ENCODE measurements at regions not wholly inside any gene's neighbourhood (a gene's known extent, or its start where the extent isn't known, plus 50 kb on each side); places are given as distances from the start of the nearest gene placed in this dataset.

DNA sequence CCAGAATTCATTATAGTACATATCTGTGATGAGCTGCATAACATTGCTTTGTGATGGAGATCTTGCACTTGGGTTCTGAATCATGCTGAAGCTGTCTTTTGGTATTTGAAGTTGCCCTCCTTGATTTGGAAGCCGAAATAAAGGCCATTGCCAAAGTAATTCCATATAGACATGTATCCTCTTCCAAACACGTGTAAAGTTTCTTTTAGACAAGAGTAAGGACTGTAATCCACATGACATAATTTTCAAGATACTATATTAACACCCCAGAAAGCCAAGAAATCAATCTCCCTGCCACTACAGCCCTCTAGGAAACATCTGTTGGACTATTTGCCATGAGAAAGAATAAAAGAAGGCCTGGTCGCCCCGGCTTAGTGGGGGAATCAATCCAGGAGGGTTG lies 754.2 kb downstream of the FGF9 start:
- no peak for ATAC-seq
- no peak for DNase-seq (ENCODE audit: low read depth, low spot score)
- CTCF ChIA-PET, result no interaction called here

More for the DNA sequence above, 754.2 kb downstream of the FGF9 start:
- Histone ChIP-seq H3K27me3 (ENCODE audit: insufficient read depth, low read length) (no peaks in the 10 kb centered on the region), H3K79me2 (ENCODE audit: insufficient read depth, low read length) (no peaks in the 10 kb centered on the region), H3K4me3 (replicated peaks in 1 of 2; ENCODE audit: low read depth in 1 of 2, low read length in 2 of 2) (no peak overlapping the region), H3K4me1 (ENCODE audit: control insufficient read depth in 1 of 2, insufficient read depth in 2 of 2, low read length in 2 of 2) (no peaks in the 10 kb centered on the region), H3K9me2 (ENCODE audit: insufficient read depth) (no peaks in the 10 kb centered on the region), H3K9ac (ENCODE audit: low read length) (no peak overlapping the region), H2AFZ (ENCODE audit: low read depth, low read length, poor library complexity, severe bottlenecking) (no peak overlapping the region), H3K9me3 (ENCODE audit: control insufficient read depth in 1 of 2, insufficient read depth in 1 of 2, low read depth in 1 of 2, low read length in 2 of 2) (no peaks in the 10 kb centered on the region), H4K20me1 (ENCODE audit: insufficient read depth) (no peaks in the 10 kb centered on the region), H3K27ac (ENCODE audit: low read depth, low read length) (no peak overlapping the region), H3K4me2 (ENCODE audit: low read length) (no peak overlapping the region), H3K36me3 (ENCODE audit: control insufficient read depth in 1 of 2, insufficient read depth in 2 of 2, low read length in 2 of 2) (no peaks in the 10 kb centered on the region)
- no TSS peak for BruUV-seq (replicated peaks)
- TF ChIP-seq EZH2phosphoT487 (IDR thresholded peaks at IDR 0.05; ENCODE audit: borderline replicate concordance) (no peak), FOSL1 (IDR thresholded peaks at IDR 0.05; ENCODE audit: low read depth) (no peak), ZBTB33 (IDR thresholded peaks at IDR 0.05; ENCODE audit: extremely low read depth, insufficient replicate concordance, low read length) (no peak), EGR1 (IDR thresholded peaks at IDR 0.05; ENCODE audit: low read depth) (no peak), ZFX (IDR thresholded peaks at IDR 0.05) (no peak), ELF1 (IDR thresholded peaks at IDR 0.05; ENCODE audit: borderline replicate concordance, low read depth) (no peak), EZH2 (IDR thresholded peaks at IDR 0.05) (no peak), CEBPB (IDR thresholded peaks at IDR 0.05; ENCODE audit: low read depth) (no peak), POLR2AphosphoS5 (IDR thresholded peaks at IDR 0.05; ENCODE audit: low read depth, low read length) (no peak), RAD21 (IDR thresholded peaks at IDR 0.05; ENCODE audit: low read depth) (no peak), JUND (IDR thresholded peaks at IDR 0.05) (no peak), CBX3 (IDR thresholded peaks at IDR 0.05; ENCODE audit: low read depth) (no peak), TCF7L2 (IDR thresholded peaks at IDR 0.05; ENCODE audit: borderline replicate concordance, extremely low read depth, insufficient read depth, insufficient read length) (no peak)
- TF ChIP-seq, protein P1, sequence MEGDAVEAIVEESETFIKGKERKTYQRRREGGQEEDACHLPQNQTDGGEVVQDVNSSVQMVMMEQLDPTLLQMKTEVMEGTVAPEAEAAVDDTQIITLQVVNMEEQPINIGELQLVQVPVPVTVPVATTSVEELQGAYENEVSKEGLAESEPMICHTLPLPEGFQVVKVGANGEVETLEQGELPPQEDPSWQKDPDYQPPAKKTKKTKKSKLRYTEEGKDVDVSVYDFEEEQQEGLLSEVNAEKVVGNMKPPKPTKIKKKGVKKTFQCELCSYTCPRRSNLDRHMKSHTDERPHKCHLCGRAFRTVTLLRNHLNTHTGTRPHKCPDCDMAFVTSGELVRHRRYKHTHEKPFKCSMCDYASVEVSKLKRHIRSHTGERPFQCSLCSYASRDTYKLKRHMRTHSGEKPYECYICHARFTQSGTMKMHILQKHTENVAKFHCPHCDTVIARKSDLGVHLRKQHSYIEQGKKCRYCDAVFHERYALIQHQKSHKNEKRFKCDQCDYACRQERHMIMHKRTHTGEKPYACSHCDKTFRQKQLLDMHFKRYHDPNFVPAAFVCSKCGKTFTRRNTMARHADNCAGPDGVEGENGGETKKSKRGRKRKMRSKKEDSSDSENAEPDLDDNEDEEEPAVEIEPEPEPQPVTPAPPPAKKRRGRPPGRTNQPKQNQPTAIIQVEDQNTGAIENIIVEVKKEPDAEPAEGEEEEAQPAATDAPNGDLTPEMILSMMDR (IDR thresholded peaks at IDR 0.05 in 2 of 3, conservative IDR thresholded peaks at IDR 0.05 in 1 of 3; ENCODE audit: borderline replicate concordance in 1 of 3, insufficient read depth in 1 of 3, low read depth in 2 of 3, low read length in 2 of 3), result no peak
- TF ChIP-seq, protein P2, sequence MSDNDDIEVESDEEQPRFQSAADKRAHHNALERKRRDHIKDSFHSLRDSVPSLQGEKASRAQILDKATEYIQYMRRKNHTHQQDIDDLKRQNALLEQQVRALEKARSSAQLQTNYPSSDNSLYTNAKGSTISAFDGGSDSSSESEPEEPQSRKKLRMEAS (IDR thresholded peaks at IDR 0.05), result no peak
- TF ChIP-seq, protein P3, sequence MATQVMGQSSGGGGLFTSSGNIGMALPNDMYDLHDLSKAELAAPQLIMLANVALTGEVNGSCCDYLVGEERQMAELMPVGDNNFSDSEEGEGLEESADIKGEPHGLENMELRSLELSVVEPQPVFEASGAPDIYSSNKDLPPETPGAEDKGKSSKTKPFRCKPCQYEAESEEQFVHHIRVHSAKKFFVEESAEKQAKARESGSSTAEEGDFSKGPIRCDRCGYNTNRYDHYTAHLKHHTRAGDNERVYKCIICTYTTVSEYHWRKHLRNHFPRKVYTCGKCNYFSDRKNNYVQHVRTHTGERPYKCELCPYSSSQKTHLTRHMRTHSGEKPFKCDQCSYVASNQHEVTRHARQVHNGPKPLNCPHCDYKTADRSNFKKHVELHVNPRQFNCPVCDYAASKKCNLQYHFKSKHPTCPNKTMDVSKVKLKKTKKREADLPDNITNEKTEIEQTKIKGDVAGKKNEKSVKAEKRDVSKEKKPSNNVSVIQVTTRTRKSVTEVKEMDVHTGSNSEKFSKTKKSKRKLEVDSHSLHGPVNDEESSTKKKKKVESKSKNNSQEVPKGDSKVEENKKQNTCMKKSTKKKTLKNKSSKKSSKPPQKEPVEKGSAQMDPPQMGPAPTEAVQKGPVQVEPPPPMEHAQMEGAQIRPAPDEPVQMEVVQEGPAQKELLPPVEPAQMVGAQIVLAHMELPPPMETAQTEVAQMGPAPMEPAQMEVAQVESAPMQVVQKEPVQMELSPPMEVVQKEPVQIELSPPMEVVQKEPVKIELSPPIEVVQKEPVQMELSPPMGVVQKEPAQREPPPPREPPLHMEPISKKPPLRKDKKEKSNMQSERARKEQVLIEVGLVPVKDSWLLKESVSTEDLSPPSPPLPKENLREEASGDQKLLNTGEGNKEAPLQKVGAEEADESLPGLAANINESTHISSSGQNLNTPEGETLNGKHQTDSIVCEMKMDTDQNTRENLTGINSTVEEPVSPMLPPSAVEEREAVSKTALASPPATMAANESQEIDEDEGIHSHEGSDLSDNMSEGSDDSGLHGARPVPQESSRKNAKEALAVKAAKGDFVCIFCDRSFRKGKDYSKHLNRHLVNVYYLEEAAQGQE (IDR thresholded peaks at IDR 0.05; ENCODE audit: low read depth), result no peak
- intact Hi-C loops (cut with micrococcal nuclease), result no loop called here
- ChIA-PET RAD21 (ENCODE audit: low non-redundant PET in 1 of 2, low total read pairs in 2 of 2, uncharacterized antibody in 2 of 2, unreplicated experiment in 2 of 2) (no interaction called here), POLR2A (no interaction called here)

All from HCT116 (cell line).